Peyer's patch (tissue), 4 donors: ENCODE measurements at regions not wholly inside any gene's neighbourhood (a gene's known extent, or its start where the extent isn't known, plus 50 kb on each side); places are given as distances from the start of the nearest gene placed in this dataset.

Source experiments
- CTCF ChIP-seq, 6 experiments: fragments of 450-650 bp in 4 of 6; fragments of 200-600 bp in 2 of 6; sonication (generic) in 1 of 6; IDR thresholded peaks; one replicate each; pipeline ENCODE4 v1.5.1; 2017 to 2019; ENCODE audit warnings: antibody characterized with exemption in 6 of 6, mild to moderate bottlenecking in 3 of 6, moderate library complexity in 1 of 6
- POLR2A ChIP-seq, 2 donors: fragments of 450-650 bp; IDR thresholded peaks; one replicate each; pipeline ENCODE4 v1.5.1; 2017; ENCODE audit warnings: antibody characterized with exemption in 2 of 2, mild to moderate bottlenecking in 2 of 2, moderate library complexity in 2 of 2

GRCh38 chr11:57126766-57127400 is 54.9 kb upstream of the LRRC55 start:
- TF ChIP-seq CTCF (IDR thresholded peaks at IDR 0.05) = no peak
- no peak for TF ChIP-seq POLR2A (IDR thresholded peaks at IDR 0.05)
